ENCODE measurements at regions not wholly inside any gene's neighbourhood (a gene's known extent, or its start where the extent isn't known, plus 50 kb on each side); places are given as distances from the start of the nearest gene placed in this dataset.

GRCh38 chr10:44498222-44498621, 113.3 kb upstream of the CXCL12 start:
- TF ChIP-seq RAD21 (IDR thresholded peaks at IDR 0.05; ENCODE audit: low read depth) (no peak), TEAD4 (IDR thresholded peaks at IDR 0.05) (no peak), USF1 (IDR thresholded peaks at IDR 0.05) (no peak), TAF1 (IDR thresholded peaks at IDR 0.05; ENCODE audit: low read depth) (no peak), ZBTB7A (IDR thresholded peaks at IDR 0.05; ENCODE audit: low read depth) (no peak), TCF12 (IDR thresholded peaks at IDR 0.05; ENCODE audit: low read depth) (no peak), EP300 (IDR thresholded peaks at IDR 0.05; ENCODE audit: borderline replicate concordance) (no peak), EGR1 (IDR thresholded peaks at IDR 0.05) (no peak), CREB1 (IDR thresholded peaks at IDR 0.05; ENCODE audit: low read depth) (no peak), NFIC (IDR thresholded peaks at IDR 0.05) (no peak)
- TF ChIP-seq, protein P1, sequence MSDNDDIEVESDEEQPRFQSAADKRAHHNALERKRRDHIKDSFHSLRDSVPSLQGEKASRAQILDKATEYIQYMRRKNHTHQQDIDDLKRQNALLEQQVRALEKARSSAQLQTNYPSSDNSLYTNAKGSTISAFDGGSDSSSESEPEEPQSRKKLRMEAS (IDR thresholded peaks at IDR 0.05), result no peak

GRCh38 chr10:44500451-44500850, 115.6 kb upstream of the CXCL12 start:
- TF ChIP-seq TEAD4 (IDR thresholded peaks at IDR 0.05) (no peak), TAF1 (IDR thresholded peaks at IDR 0.05; ENCODE audit: low read depth) (no peak), CEBPB (IDR thresholded peaks at IDR 0.05) (no peak), RAD21 (IDR thresholded peaks at IDR 0.05; ENCODE audit: low read depth) (no peak)

DNA sequence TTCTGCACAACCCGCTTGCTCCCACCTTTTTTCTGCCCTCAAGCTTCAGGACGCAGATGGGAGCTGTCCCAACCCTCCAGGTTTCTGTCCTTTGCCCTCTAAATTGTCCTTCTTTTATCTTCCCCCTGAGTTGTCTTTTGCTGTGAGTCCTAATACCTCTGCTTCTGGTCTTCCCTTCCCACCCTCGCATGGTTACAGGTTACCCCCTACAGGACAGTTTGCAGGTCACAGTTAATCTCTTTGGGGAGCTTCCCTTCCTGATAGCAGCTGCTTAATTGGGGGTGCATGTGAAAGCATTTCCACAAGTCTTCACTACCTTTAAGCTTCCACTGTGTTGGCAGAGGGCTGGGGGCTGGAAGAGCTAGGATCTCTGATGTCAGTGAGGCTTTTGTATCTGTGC, 121.5 kb upstream of the CXCL12 start:
- no peak for TF ChIP-seq USF1 (IDR thresholded peaks at IDR 0.05)

DNA sequence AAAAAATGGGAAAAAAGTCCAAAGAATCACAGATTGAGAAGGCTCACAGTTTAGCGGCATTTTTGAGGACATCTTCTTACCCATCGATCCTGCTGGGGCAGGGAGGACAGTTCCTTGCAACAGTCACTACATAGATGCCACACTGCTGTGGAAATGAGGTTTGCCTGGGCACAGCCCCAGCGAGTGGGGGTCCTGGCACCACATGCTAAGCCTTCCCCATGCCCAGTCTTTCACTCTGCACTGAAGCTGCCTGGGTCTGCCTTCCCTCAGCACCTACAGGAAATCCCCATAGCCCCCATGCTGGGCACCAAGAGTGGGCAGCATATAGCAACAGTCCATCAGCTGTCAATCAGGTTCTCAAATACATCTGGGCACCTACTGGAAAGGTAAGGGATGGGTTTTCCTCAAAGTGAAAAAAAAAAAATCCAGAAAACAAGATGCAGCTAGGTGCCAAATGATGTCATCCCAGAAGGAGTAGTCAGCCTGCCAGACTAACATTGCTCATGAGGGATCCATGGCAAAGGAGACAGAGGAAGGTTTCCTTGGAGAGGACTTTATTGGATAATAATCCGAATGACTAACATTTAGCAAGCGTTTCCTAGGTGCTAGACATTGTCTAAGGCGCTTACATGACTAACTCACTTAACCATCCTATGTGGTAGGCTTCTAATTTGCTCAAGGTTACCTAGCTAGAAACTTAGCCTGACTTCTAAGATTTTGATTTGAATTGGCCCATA, 125.7 kb upstream of the CXCL12 start:
- TF ChIP-seq CREB1 (IDR thresholded peaks at IDR 0.05; ENCODE audit: low read depth) (no peak), YY1 (IDR thresholded peaks at IDR 0.05; ENCODE audit: low read depth) (no peak), EP300 (IDR thresholded peaks at IDR 0.05; ENCODE audit: borderline replicate concordance) (no peak), ZBTB7A (IDR thresholded peaks at IDR 0.05; ENCODE audit: low read depth) (no peak), USF1 (IDR thresholded peaks at IDR 0.05) (no peak), REST (IDR thresholded peaks at IDR 0.05; ENCODE audit: low read depth) (no peak)

DNA sequence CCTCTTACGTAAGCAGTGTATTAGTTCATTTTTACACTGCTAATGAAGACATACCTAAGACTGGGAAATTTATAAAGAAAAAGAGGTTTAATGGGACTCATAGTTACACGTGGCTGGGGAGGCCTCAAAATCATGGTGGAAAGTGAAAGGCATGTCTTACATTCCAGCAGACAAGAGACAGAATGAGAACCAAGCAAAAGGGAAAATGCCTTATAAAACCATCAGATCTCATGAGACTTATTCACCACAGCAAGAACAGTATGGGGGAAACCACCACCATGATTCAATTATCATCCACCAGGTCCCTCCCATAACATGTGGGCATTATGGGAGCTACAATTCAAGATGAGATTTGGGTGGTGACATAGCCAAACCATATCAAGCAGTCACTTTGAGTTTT, 126.3 kb upstream of the CXCL12 start:
- no peak for TF ChIP-seq EP300 (IDR thresholded peaks at IDR 0.05; ENCODE audit: borderline replicate concordance)
- TF ChIP-seq CREB1 (IDR thresholded peaks at IDR 0.05; ENCODE audit: low read depth), result no peak
- TF ChIP-seq FOXM1 (IDR thresholded peaks at IDR 0.05; ENCODE audit: borderline replicate concordance, low read depth), result no peak
- TF ChIP-seq ZBTB7A (IDR thresholded peaks at IDR 0.05; ENCODE audit: low read depth), result no peak
- TF ChIP-seq USF1 (IDR thresholded peaks at IDR 0.05), result no peak

DNA sequence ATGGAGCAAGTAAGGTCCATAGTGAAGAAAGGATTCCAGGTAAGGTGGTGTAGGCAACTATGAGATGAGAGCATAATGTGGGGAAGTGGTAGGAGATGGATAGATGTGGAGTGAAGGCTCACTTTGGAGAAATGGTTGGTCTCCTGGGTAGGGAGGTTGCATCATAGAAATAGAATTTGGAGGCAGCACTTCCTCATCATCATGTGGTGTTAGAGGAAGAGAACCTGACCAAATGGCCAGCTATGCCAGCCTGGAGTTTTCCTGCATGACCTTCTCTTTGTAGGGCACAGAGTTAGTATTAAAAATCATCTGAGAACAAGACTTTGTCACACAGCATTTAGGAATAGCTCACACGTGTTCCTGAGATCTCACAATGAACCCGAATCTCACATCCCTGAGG, 126.7 kb upstream of the CXCL12 start:
- no peak for TF ChIP-seq RAD21 (IDR thresholded peaks at IDR 0.05; ENCODE audit: low read depth)
- TF ChIP-seq TEAD4 (IDR thresholded peaks at IDR 0.05), result no peak
- no peak for TF ChIP-seq EP300 (IDR thresholded peaks at IDR 0.05; ENCODE audit: borderline replicate concordance)
- no peak for TF ChIP-seq NFIC (IDR thresholded peaks at IDR 0.05)

DNA sequence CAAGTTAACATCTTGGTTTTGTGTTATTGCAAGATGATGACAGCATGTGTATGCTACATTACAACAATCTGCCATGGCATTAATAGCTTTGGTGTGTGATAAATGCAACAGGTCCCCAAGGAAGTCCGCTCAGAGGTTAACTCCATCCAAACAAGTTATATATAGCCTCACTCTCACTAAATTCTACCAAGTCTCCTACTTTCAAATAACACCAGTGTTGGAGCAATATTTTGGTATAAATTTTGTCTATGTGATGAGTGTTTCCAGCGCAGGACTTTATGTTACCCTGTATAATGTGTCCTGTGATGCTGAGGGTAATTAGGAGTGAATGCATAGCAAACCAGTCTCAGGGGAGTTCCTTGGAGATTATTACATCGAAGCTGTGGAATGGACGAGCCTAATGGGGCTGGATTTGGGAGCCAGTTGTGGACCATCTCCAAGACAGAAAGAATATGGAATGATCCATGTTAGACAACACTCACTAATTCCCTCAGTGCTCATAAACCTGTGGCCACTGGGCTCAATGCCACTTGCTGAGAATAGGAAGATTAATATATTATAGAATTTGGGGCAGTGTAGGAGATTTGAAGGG, 127.6 kb upstream of the CXCL12 start:
- TF ChIP-seq REST (IDR thresholded peaks at IDR 0.05; ENCODE audit: low read depth) (no peak), CREB1 (IDR thresholded peaks at IDR 0.05; ENCODE audit: low read depth) (no peak), NFIC (IDR thresholded peaks at IDR 0.05) (no peak), EP300 (IDR thresholded peaks at IDR 0.05; ENCODE audit: borderline replicate concordance) (no peak), EGR1 (IDR thresholded peaks at IDR 0.05) (no peak)
